Tibial nerve (tissue), 4 donors: ENCODE measurements at regions not wholly inside any gene's neighbourhood (a gene's known extent, or its start where the extent isn't known, plus 50 kb on each side); places are given as distances from the start of the nearest gene placed in this dataset.

Experiments
- DNase-seq, 2 donors: peaks; one replicate each; pipeline ENCODE4 v3.0.0-alpha.2; 2019; ENCODE audit warnings: low spot score in 2 of 2
- H3K27ac ChIP-seq, 4 donors: fragments of 200-600 bp; sonication (generic) in 3 of 4; one replicate each; pipeline ENCODE4 v1.5.1; 2017 to 2019; ENCODE audit warnings: mild to moderate bottlenecking in 1 of 4
- H3K27me3 ChIP-seq, 2 donors: fragments of 200-600 bp; sonication (generic) in 1 of 2; one replicate each; pipeline versions ENCODE4 v1.5.1 to v1.6.0; 2017 to 2019
- H3K36me3 ChIP-seq, 3 donors: fragments of 200-600 bp; sonication (generic); one replicate each; pipeline ENCODE4 v1.5.1; 2018 to 2019
- H3K4me1 ChIP-seq, 4 donors: fragments of 200-600 bp; sonication (generic) in 3 of 4; one replicate each; pipeline ENCODE4 v1.5.1; 2017 to 2019
- H3K4me3 ChIP-seq, 4 donors: fragments of 200-600 bp; sonication (generic) in 3 of 4; one replicate each; pipeline ENCODE4 v1.5.1; 2017 to 2019; ENCODE audit warnings: mild to moderate bottlenecking in 1 of 4, moderate library complexity in 1 of 4
- H3K9me3 ChIP-seq, 4 donors: fragments of 200-600 bp; sonication (generic) in 3 of 4; one replicate each; pipeline ENCODE4 v1.5.1; 2017 to 2019
- CTCF ChIP-seq, 5 experiments: fragments of 200-600 bp in 3 of 5; fragments of 450-650 bp in 2 of 5; sonication (generic) in 3 of 5; IDR thresholded peaks; one replicate each; pipeline ENCODE4 v1.5.1; 2016 to 2019; ENCODE audit warnings: antibody characterized with exemption in 5 of 5, mild to moderate bottlenecking in 3 of 5, moderate library complexity in 2 of 5
- EP300 ChIP-seq, 2 donors: sonication (generic); formaldehyde crosslinking; IDR thresholded peaks; one replicate each; pipeline ENCODE4 v1.6.1; 2017; ENCODE audit warnings: antibody characterized with exemption in 2 of 2, mild to moderate bottlenecking in 1 of 2
- POLR2A ChIP-seq, 2 donors: fragments of 450-650 bp; IDR thresholded peaks; one replicate each; pipeline ENCODE4 v1.6.1; 2017; ENCODE audit warnings: antibody characterized with exemption in 2 of 2, mild to moderate bottlenecking in 2 of 2, moderate library complexity in 2 of 2
- WGBS, 2 donors: methylation state at CpG; one replicate each; pipeline ENCODE4 v1.1.5; 2018; 5-methylcytosine and 5-hydroxymethylcytosine counted together

GRCh38 chr10:83250396-83250795 is 888.9 kb upstream of the GHITM start:
- Histone ChIP-seq H3K9me3 (peaks cover 0 to 25% (median 2%) of the 10 kb centered on the region in 4 donors), H3K27ac (no peak overlapping the region), H3K27me3 (no peaks in the 10 kb centered on the region), H3K36me3 (no peaks in the 10 kb centered on the region), H3K4me1 (no peaks in the 10 kb centered on the region), H3K4me3 (no peak overlapping the region)
- TF ChIP-seq CTCF (IDR thresholded peaks at IDR 0.05) (no peak), EP300 (IDR thresholded peaks at IDR 0.05) (no peak), POLR2A (IDR thresholded peaks at IDR 0.05) (no peak)
- DNase-seq = no peak
- WGBS, 2 donors = 85 to 87% methylated on average over 1 of the region's 1 CpG

GRCh38 chr10:83252169-83252568 is 887.1 kb upstream of the GHITM start:
- Histone ChIP-seq H3K9me3 (peaks cover 0 to 25% (median 2%) of the 10 kb centered on the region in 4 donors), H3K4me1 (no peaks in the 10 kb centered on the region), H3K27me3 (no peaks in the 10 kb centered on the region), H3K27ac (no peak overlapping the region), H3K36me3 (no peaks in the 10 kb centered on the region), H3K4me3 (no peak overlapping the region)
- TF ChIP-seq EP300 (IDR thresholded peaks at IDR 0.05) (no peak), POLR2A (IDR thresholded peaks at IDR 0.05) (no peak), CTCF (IDR thresholded peaks at IDR 0.05) (no peak)
- no peak for DNase-seq
- WGBS, 2 donors = 72 to 77% methylated on average over 3 of the region's 3 CpGs

GRCh38 chr10:83252596-83252995 is 886.7 kb upstream of the GHITM start:
- no peaks in the 10 kb centered on the region for H3K36me3 ChIP-seq
- DNase-seq = no peak
- H3K4me3 ChIP-seq = no peak overlapping the region
- no peaks in the 10 kb centered on the region for H3K27me3 ChIP-seq
- TF ChIP-seq CTCF (IDR thresholded peaks at IDR 0.05) = no peak
- TF ChIP-seq EP300 (IDR thresholded peaks at IDR 0.05) = no peak
- TF ChIP-seq POLR2A (IDR thresholded peaks at IDR 0.05) = no peak
- no peak overlapping the region for H3K27ac ChIP-seq
- H3K9me3 ChIP-seq = peaks cover 0 to 25% (median 2%) of the 10 kb centered on the region in 4 donors
- no peaks in the 10 kb centered on the region for H3K4me1 ChIP-seq

DNA sequence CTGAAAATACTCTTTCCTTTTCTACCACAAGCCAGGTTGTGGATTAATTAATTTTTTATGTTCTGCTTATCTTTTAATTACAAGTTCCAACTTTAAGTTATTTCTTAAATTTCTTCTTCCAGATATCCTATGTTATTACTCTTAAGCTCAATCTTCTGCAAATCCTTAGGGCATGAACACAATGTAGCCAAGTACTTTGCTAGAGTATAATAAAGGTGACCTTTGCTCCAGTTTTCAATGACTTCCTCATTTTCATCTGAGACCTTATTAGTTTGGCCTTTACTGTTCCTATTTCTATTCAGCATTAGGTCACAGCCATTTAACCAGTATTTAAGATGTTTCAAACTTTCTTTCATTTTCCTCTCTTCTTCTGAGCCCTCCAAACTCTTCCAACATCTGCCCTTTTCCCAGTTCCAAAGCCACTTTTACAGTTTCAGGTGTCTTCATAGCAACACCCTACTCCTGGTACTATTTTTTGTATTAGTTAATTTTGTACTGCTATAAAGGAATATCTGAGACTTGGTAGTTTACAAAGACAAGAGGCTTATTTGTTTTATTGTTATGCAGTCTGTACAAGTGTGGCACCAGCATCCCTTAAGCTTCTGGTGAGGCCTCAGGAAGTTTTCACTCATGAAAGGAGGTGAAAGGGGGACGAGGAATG is 886.2 kb upstream of the GHITM start:
- Histone ChIP-seq H3K36me3 (no peaks in the 10 kb centered on the region), H3K4me1 (no peaks in the 10 kb centered on the region), H3K27ac (no peak overlapping the region), H3K27me3 (no peaks in the 10 kb centered on the region), H3K4me3 (no peak overlapping the region), H3K9me3 (peaks cover 0 to 25% (median 2%) of the 10 kb centered on the region in 4 donors)
- no peak for DNase-seq
- 75 to 97% methylated on average over 1 of the region's 1 CpG for WGBS, 2 donors
- TF ChIP-seq POLR2A (IDR thresholded peaks at IDR 0.05) (no peak), EP300 (IDR thresholded peaks at IDR 0.05) (no peak), CTCF (IDR thresholded peaks at IDR 0.05) (no peak)

- Histone ChIP-seq H3K9me3 (peaks cover 0 to 31% (median 2%) of the 10 kb centered on the region in 4 donors), H3K4me3 (no peak overlapping the region), H3K36me3 (no peaks in the 10 kb centered on the region), H3K27ac (no peak overlapping the region), H3K27me3 (no peaks in the 10 kb centered on the region), H3K4me1 (no peaks in the 10 kb centered on the region)
- 77 to 100% methylated on average over 1 of the region's 1 CpG for WGBS, 2 donors
- DNase-seq = no peak
- no peak for TF ChIP-seq EP300 (IDR thresholded peaks at IDR 0.05)
- TF ChIP-seq CTCF (IDR thresholded peaks at IDR 0.05) = no peak
- no peak for TF ChIP-seq POLR2A (IDR thresholded peaks at IDR 0.05)
Measured at GRCh38 chr10:83254698-83255097, 884.6 kb upstream of the GHITM start.
